Ishikawa (cell line): ENCODE measurements at regions not wholly inside any gene's neighbourhood (a gene's known extent, or its start where the extent isn't known, plus 50 kb on each side); places are given as distances from the start of the nearest gene placed in this dataset.

Experiments used
- CEBPB ChIP-seq: IDR thresholded peaks from 2 replicates; pipeline ENCODE4 v1.6.1; 2012
- CREB1 ChIP-seq: IDR thresholded peaks from 2 replicates; pipeline ENCODE4 v1.6.1; 2012; ENCODE audit warnings: low read depth
- EGR1 ChIP-seq: IDR thresholded peaks from 2 replicates; pipeline ENCODE4 v1.6.1; 2012
- EP300 ChIP-seq: IDR thresholded peaks from 2 replicates; pipeline ENCODE4 v1.6.1; 2012; ENCODE audit warnings: borderline replicate concordance
- FOXM1 ChIP-seq: IDR thresholded peaks from 2 replicates; pipeline ENCODE4 v1.6.1; 2012; ENCODE audit warnings: low read depth, borderline replicate concordance
- MAX ChIP-seq: IDR thresholded peaks from 2 replicates; pipeline ENCODE4 v1.6.1; 2012
- NFIC ChIP-seq: IDR thresholded peaks from 2 replicates; pipeline ENCODE4 v1.6.1; 2012
- RAD21 ChIP-seq: IDR thresholded peaks from 2 replicates; pipeline ENCODE4 v1.6.1; 2012; ENCODE audit warnings: low read depth
- REST ChIP-seq: IDR thresholded peaks from 2 replicates; pipeline ENCODE4 v1.6.1; 2012; ENCODE audit warnings: low read depth, mild to moderate bottlenecking
- TAF1 ChIP-seq: IDR thresholded peaks from 2 replicates; pipeline ENCODE4 v1.6.1; 2012; ENCODE audit warnings: low read depth, mild to moderate bottlenecking
- TCF12 ChIP-seq: IDR thresholded peaks from 2 replicates; pipeline ENCODE4 v1.6.1; 2012; ENCODE audit warnings: low read depth
- TEAD4 ChIP-seq: IDR thresholded peaks from 2 replicates; pipeline ENCODE4 v1.6.1; 2012
- YY1 ChIP-seq: IDR thresholded peaks from 2 replicates; pipeline ENCODE4 v1.6.1; 2012; ENCODE audit warnings: low read depth
- ZBTB7A ChIP-seq: IDR thresholded peaks from 2 replicates; pipeline ENCODE4 v1.6.1; 2012; ENCODE audit warnings: low read depth
- TF ChIP-seq, protein P1 (sequence below): IDR thresholded peaks from 2 replicates; pipeline ENCODE4 v1.6.1; 2012

DNA sequence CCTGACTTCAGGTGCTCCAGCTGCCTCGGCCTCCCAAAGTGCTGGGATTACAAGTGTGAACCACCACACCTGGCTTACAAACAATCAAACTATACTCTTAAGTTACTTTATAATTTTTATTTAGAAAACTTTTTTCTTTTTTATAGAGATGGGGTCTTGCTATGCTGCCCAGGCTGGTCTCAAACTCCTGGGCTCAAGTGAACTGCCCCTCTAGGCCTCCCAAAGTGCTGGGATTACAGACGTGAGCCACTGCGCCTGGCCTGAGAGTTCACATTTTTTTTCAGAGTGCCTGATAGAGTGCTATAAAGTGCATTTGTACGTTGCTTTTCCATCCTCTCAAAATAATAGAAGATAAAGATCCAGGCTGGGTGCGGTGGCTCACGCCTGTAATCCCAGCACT is 102.0 kb upstream of the TBL1XR1 start:
- no peak for TF ChIP-seq EP300
- no peak for TF ChIP-seq NFIC
- TF ChIP-seq ZBTB7A: no peak
- no peak for TF ChIP-seq FOXM1
- no peak for TF ChIP-seq MAX
- no peak for TF ChIP-seq REST
- TF ChIP-seq TAF1: no peak
- TF ChIP-seq CREB1: no peak
- no peak for TF ChIP-seq CEBPB
- no peak for TF ChIP-seq YY1
- TF ChIP-seq RAD21: no peak
- no peak for TF ChIP-seq EGR1
- TF ChIP-seq, protein P1, sequence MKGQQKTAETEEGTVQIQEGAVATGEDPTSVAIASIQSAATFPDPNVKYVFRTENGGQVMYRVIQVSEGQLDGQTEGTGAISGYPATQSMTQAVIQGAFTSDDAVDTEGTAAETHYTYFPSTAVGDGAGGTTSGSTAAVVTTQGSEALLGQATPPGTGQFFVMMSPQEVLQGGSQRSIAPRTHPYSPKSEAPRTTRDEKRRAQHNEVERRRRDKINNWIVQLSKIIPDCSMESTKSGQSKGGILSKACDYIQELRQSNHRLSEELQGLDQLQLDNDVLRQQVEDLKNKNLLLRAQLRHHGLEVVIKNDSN: no peak
- no peak for TF ChIP-seq TEAD4
- TF ChIP-seq TCF12: no peak

GRCh38 chr3:177300039-177300833 is 103.0 kb upstream of the TBL1XR1 start:
- TF ChIP-seq MAX (peak; percentile 60; the same call in 1 of the 2 replicates), EP300 (peak; percentile 99), TAF1 (no peak), REST (no peak; the same call in 1 of the 2 replicates), CREB1 (no peak), TCF12 (peak; percentile 99), FOXM1 (peak; percentile 97), RAD21 (peak; percentile 55), TEAD4 (peak; percentile 98), CEBPB (peak; percentile 34; the same call in 1 of the 2 replicates), ZBTB7A (peak; percentile 74), NFIC (peak; percentile 92), EGR1 (no peak), YY1 (0 out of 2 replicates have a peak, but pooled peaks have one; percentile 30)
- TF ChIP-seq, protein P1: no peak

DNA sequence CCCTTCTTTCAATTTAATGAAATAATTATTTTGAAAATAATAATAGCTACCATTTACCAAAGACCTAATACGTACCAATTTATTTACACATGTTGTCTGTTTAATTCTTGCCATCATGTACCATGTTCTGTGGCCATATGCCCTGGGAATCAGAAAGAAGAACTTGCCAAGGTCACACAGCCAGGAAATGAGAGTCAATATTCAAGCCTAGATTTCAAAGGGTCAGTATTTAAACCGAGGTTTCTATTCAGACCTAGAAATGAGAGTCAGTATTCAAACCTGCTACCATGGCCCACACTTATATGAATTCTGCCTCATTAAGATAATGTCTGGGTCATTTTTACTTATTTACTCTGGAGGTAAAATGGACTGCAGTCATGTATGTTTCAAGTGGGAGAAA is 103.6 kb upstream of the TBL1XR1 start:
- TF ChIP-seq CREB1: no peak
- TF ChIP-seq, protein P1: no peak
- no peak for TF ChIP-seq RAD21
- TF ChIP-seq TAF1: no peak
- TF ChIP-seq NFIC: no peak
- TF ChIP-seq EGR1: no peak
- TF ChIP-seq TCF12: no peak
- TF ChIP-seq ZBTB7A: no peak
- TF ChIP-seq FOXM1: no peak
- TF ChIP-seq YY1: no peak
- no peak for TF ChIP-seq CEBPB
- TF ChIP-seq TEAD4: no peak

DNA sequence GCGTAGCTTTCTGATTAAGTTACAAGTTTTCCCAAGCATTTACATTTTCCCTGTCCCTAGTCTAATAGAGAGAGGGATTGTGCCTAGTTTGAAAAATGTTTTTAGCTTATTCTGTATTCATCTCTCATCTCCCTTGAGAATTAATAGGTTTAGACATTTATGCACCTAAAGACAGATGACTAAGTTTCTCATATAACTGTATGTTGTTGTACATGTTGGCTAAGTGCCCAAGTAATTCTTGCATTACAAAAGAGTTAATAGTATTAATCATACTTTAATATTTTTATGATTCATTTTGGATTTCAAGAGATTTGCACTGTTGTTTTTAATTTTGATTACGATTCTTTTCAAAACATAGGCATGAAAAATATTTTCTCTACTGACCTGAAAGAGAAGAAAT is 109.0 kb upstream of the TBL1XR1 start:
- TF ChIP-seq NFIC (peak; percentile 16; the same call in 1 of the 2 replicates), ZBTB7A (no peak), RAD21 (no peak)

DNA sequence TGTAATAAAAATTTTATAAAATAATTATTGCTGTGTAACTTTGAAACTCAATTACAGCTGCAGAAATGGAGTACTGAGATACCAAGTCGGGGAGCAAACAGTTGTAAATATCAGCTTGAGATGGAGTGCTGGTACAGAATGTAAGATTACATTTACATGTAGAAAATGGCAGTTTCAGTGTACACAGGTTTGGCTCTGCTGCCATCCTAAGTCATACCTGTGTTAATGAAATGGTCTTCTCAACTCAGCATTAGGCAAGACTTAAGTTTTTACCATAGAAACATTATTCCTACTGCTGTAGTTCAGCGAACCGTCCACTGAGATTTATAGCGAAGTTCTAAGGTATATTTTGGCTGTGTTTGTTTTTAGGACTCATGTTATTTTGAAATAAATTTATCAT is 110.1 kb upstream of the TBL1XR1 start:
- TF ChIP-seq NFIC: no peak
- peak; percentile 26; the same call in 1 of the 2 replicates for TF ChIP-seq RAD21
